Karpas-422 (cell line): ENCODE measurements at regions not wholly inside any gene's neighbourhood (a gene's known extent, or its start where the extent isn't known, plus 50 kb on each side); places are given as distances from the start of the nearest gene placed in this dataset.

Source experiments
- DNase-seq: peaks from one replicate; pipeline ENCODE4 v3.0.0-alpha.2; 2015
- H2AFZ ChIP-seq: fragments of 200-600 bp; sonication (generic); 2 replicates; pipeline ENCODE4 v1.6.1; 2014; ENCODE audit warnings: antibody characterized with exemption, low read length, mixed read lengths
- H3K27ac ChIP-seq: fragments of 200-600 bp; sonication (generic); 2 replicates; pipeline ENCODE4 v1.5.1; 2014; ENCODE audit warnings: mild to moderate bottlenecking, low read length, moderate library complexity
- H3K27me3 ChIP-seq: fragments of 200-600 bp; sonication (generic); 2 replicates; pipeline ENCODE4 v1.6.1; 2014; ENCODE audit warnings: low read length, mixed read lengths
- H3K36me3 ChIP-seq: fragments of 200-600 bp; sonication (generic); 2 replicates; pipeline ENCODE4 v1.6.1; 2014; ENCODE audit warnings: low read length, mixed read lengths; ENCODE audit not compliant: insufficient read depth
- H3K4me1 ChIP-seq: fragments of 200-600 bp; sonication (generic); 2 replicates; pipeline ENCODE4 v1.6.1; 2014; ENCODE audit warnings: mild to moderate bottlenecking, low read length, mixed read lengths
- H3K4me2 ChIP-seq: fragments of 200-600 bp; sonication (generic); 2 replicates; pipeline ENCODE4 v1.6.1; 2014; ENCODE audit warnings: low read length, low read depth, mild to moderate bottlenecking; ENCODE audit not compliant: poor library complexity, severe bottlenecking
- H3K4me3 ChIP-seq: fragments of 200-600 bp; sonication (generic); 2 replicates; pipeline ENCODE4 v1.5.1; 2014; ENCODE audit warnings: mild to moderate bottlenecking, antibody characterized with exemption, low read length, mixed read lengths
- H3K79me2 ChIP-seq: fragments of 200-600 bp; sonication (generic); 2 replicates; pipeline ENCODE4 v1.6.1; 2014; ENCODE audit warnings: mild to moderate bottlenecking, low read length, mixed read lengths
- H3K9ac ChIP-seq: fragments of 200-600 bp; sonication (generic); 2 replicates; pipeline ENCODE4 v1.6.0; 2014; ENCODE audit warnings: low read length
- H3K9me2 ChIP-seq: fragments of 200-600 bp; sonication (generic), shearing (Covaris generic); replicated peaks from 2 replicates; pipeline ENCODE4 v1.6.0; 2014; ENCODE audit warnings: mild to moderate bottlenecking, low read length, moderate library complexity; ENCODE audit not compliant: insufficient read depth
- H3K9me3 ChIP-seq: fragments of 300-700, 200-600 bp; sonication (generic); 2 replicates; pipeline ENCODE4 v1.6.1; 2014; ENCODE audit warnings: low read length, mixed read lengths
- H4K20me1 ChIP-seq: fragments of 200-600 bp; sonication (generic); 2 replicates; pipeline ENCODE4 v1.6.1; 2014; ENCODE audit warnings: mild to moderate bottlenecking, antibody characterized with exemption, low read length, low read depth; ENCODE audit not compliant: insufficient read depth

DNA sequence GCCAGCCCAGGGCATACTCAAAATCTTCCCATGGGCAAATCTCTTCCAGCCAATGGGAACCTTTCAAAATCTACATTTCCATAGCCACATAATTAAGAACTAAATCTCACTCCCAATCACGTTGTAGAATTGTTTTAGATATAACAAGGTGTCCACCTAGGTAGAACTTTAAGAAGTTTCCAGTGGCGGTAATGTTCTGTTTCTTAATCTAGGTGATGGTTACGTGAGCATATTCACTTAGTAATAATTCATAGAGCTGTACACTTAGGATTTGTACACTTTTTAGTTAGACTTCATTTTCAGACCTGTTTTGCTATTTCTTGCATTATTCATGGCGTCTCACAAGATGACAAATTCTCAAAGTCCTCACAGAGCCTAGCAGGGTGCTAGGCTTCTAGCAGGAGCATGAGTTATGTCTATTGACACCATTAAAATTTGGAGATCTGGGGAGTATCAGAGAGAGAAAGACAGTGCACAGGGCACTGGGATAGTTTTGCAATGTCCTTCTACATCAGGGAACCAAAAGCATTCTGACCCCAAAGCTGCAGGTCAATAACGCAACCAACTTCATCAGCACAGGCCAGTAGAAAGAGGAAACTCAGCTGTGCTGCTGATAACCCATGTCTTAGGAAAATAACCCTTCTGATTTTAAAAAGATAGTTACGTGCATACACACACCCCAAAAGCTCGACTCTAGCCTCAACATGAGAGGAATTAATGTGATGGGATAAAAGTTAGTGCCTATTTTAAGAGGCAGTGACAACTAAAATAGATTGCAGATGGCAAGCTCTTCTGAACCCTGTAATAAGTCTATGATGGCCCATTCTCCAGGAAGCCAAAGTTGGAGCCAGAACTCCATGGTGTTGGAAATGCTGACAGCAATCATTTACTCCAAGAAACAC lies 518.1 kb upstream of the JARID2 start:
- Histone ChIP-seq H3K9me2 (no peaks in the 10 kb centered on the region), H3K4me1 (peaks cover 7% of the 10 kb centered on the region), H3K4me2 (no peak overlapping the region), H3K27me3 (no peaks in the 10 kb centered on the region), H3K9me3 (no peaks in the 10 kb centered on the region), H3K4me3 (no peak overlapping the region), H3K36me3 (no peaks in the 10 kb centered on the region), H3K79me2 (no peaks in the 10 kb centered on the region), H3K27ac (no peak overlapping the region), H4K20me1 (no peaks in the 10 kb centered on the region), H2AFZ (no peak overlapping the region), H3K9ac (no peak overlapping the region)
- no peak for DNase-seq

DNA sequence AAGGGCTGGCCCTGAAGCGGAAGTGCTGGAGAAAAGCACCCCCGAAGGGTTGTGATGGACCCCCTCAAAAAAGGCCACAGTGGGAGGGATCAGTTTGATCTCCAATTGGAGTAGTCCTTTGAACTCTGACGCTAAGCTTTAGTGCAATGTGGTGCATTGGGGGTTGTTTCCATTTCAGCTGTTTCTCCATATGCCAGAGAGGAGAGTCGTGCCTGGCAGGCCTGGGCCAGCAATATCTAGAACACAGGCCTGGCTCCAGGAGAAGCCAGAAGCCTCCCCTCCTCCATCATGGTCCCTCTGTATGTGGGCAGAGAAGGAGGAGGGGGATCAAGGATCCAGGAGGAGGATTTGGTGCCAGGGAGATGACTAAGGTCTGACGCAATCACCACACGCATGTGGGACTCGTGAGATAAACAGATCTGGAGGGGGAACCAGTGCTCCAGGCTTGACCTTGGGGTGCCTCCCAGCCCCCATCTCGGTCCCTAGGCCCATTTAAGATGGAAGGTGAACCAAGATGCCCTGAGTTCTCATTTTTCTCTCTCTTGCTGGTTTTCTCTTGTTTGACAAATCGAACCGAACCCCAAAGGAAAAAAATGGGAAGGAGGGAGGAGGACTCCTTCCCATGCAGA lies 517.4 kb upstream of the JARID2 start:
- Histone ChIP-seq H3K9me3 (no peaks in the 10 kb centered on the region), H4K20me1 (no peaks in the 10 kb centered on the region), H3K27me3 (no peaks in the 10 kb centered on the region), H3K4me1 (peaks cover 7% of the 10 kb centered on the region), H3K4me3 (no peak overlapping the region), H3K27ac (no peak overlapping the region), H2AFZ (no peak overlapping the region), H3K36me3 (no peaks in the 10 kb centered on the region), H3K79me2 (no peaks in the 10 kb centered on the region), H3K4me2 (no peak overlapping the region), H3K9me2 (no peaks in the 10 kb centered on the region), H3K9ac (no peak overlapping the region)
- DNase-seq: no peak

DNA sequence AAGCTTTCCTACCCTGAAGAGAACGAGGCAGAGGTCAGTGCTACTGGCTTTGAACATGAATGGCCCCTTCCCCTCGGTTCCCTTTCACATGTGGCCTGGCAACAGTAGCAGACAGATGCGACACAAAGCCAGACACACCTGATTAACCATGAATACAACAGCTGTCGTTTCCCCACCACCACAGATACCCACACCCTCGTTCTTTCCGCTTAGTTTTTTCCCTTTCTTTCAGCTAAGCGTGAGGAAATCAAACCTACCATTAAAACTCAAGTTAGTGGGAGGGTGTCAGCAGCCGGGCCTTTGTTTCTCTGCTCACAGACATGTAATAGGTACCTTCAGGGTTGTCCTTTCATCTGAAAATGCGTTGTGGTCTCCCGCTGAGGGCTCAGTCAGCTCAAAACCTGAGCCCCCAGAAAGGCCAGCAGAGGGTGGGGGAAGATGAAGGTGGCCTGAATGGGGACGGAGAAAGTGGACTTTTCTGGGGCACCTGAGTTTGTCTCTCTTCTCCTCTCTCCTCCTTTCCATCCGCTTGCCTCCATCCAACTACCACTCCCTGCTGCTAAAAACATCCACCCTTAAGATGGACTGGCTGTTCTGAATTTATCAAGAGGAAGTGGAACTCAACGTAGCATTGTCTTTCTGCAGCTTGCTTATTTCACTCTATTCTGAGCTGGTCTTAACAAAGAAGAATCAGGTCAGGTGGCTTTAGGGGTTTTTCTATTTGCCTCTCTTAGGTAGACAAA lies 516.6 kb upstream of the JARID2 start:
- Histone ChIP-seq H3K9ac (no peak overlapping the region), H3K27ac (no peak overlapping the region), H3K4me3 (no peak overlapping the region), H3K9me3 (no peaks in the 10 kb centered on the region), H2AFZ (no peak overlapping the region), H3K4me1 (peaks cover 7% of the 10 kb centered on the region), H3K9me2 (no peaks in the 10 kb centered on the region), H4K20me1 (no peaks in the 10 kb centered on the region), H3K79me2 (no peaks in the 10 kb centered on the region), H3K4me2 (no peak overlapping the region), H3K27me3 (no peaks in the 10 kb centered on the region), H3K36me3 (no peaks in the 10 kb centered on the region)
- no peak for DNase-seq

DNA sequence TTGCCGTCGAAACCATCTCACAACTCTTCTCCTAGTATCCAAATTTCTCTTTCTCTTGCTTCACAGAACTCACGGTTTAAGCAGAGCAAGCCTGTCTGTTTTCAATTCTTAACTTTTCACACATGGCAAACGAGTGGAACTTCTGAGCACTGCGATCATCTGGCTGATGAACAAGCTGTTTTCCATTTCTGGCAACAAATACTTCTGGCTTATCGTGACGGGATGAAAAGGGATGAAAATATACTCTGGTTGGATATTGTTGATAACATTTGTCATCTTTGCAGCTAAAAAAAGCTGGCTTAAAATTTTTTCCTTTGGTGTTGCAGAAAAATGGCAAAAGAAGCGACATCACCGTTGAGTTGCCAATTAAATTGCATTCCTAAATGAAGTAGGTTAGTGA lies 515.2 kb upstream of the JARID2 start:
- Histone ChIP-seq H3K4me3 (no peak overlapping the region), H3K4me2 (no peak overlapping the region), H3K9me3 (no peaks in the 10 kb centered on the region)

DNA sequence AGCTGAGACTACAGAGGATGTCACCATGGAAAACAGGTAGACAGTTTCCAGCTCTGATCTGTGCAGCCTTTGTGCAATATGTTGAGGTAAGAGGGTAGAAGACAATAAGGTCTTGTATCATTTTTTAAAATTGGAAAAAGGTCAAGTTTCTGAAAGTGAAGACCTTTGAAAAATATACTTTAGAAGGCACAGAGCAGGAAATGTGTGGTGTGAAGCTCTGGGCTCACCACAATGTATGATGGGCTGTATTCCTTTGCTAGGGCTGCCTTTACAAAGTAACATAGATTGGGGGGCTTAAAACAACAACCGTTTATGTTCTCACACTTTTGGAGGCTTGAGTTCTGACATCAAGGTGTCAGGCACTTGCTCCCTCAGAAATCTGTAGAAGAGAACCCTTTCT lies 514.3 kb upstream of the JARID2 start:
- H3K79me2 ChIP-seq: no peaks in the 10 kb centered on the region
- H3K9me2 ChIP-seq: no peaks in the 10 kb centered on the region
- no peaks in the 10 kb centered on the region for H3K27me3 ChIP-seq
- peaks cover 7% of the 10 kb centered on the region for H3K4me1 ChIP-seq
- H3K9me3 ChIP-seq: no peaks in the 10 kb centered on the region
- no peak overlapping the region for H2AFZ ChIP-seq
- H3K9ac ChIP-seq: no peak overlapping the region
- no peaks in the 10 kb centered on the region for H3K36me3 ChIP-seq
- H3K4me3 ChIP-seq: no peak overlapping the region
- no peak for DNase-seq
- H3K27ac ChIP-seq: no peak overlapping the region
- H4K20me1 ChIP-seq: no peaks in the 10 kb centered on the region
- no peak overlapping the region for H3K4me2 ChIP-seq

More for the DNA sequence above, 515.2 kb upstream of the JARID2 start:
- Histone ChIP-seq H4K20me1 (no peaks in the 10 kb centered on the region), H3K4me1 (peaks cover 7% of the 10 kb centered on the region), H3K9me2 (no peaks in the 10 kb centered on the region), H3K27ac (no peak overlapping the region), H2AFZ (no peak overlapping the region), H3K79me2 (no peaks in the 10 kb centered on the region), H3K36me3 (no peaks in the 10 kb centered on the region), H3K9ac (no peak overlapping the region), H3K27me3 (no peaks in the 10 kb centered on the region)
- DNase-seq: no peak

DNA sequence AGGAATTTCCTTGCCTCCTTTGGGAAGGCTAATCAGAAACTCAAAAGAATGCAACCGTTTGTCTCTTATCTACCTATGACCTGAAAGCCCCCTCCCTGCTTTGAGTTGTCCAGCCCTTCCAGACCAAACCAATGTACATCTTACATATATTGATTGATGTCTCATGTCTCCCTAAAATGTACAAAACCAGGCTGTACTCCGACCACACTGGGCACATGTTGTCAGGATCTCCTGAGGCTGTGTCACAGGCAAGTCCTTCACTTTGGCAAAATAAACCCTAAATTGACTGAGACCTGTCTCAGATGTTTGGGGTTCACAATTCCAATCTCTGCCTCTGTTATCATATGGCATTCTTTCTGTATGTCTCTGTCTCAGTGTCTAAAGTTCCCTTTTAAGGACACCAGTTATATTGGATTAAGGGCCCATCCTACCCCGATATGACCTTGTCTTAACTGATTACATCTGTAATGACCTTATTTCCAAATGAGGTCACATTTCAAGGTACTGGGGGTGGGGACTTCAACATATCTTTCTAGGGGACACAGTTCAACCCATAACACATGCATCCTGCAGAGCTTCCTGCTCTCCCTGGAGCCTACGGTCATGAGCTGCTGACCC lies 513.5 kb upstream of the JARID2 start:
- Histone ChIP-seq H3K36me3 (no peaks in the 10 kb centered on the region), H3K4me3 (no peak overlapping the region), H3K9me2 (no peaks in the 10 kb centered on the region), H3K79me2 (no peaks in the 10 kb centered on the region), H3K4me1 (peaks cover 7% of the 10 kb centered on the region), H2AFZ (no peak overlapping the region), H4K20me1 (no peaks in the 10 kb centered on the region), H3K27me3 (no peaks in the 10 kb centered on the region), H3K27ac (no peak overlapping the region), H3K9ac (no peak overlapping the region), H3K4me2 (no peak overlapping the region), H3K9me3 (no peaks in the 10 kb centered on the region)
- DNase-seq: no peak

DNA sequence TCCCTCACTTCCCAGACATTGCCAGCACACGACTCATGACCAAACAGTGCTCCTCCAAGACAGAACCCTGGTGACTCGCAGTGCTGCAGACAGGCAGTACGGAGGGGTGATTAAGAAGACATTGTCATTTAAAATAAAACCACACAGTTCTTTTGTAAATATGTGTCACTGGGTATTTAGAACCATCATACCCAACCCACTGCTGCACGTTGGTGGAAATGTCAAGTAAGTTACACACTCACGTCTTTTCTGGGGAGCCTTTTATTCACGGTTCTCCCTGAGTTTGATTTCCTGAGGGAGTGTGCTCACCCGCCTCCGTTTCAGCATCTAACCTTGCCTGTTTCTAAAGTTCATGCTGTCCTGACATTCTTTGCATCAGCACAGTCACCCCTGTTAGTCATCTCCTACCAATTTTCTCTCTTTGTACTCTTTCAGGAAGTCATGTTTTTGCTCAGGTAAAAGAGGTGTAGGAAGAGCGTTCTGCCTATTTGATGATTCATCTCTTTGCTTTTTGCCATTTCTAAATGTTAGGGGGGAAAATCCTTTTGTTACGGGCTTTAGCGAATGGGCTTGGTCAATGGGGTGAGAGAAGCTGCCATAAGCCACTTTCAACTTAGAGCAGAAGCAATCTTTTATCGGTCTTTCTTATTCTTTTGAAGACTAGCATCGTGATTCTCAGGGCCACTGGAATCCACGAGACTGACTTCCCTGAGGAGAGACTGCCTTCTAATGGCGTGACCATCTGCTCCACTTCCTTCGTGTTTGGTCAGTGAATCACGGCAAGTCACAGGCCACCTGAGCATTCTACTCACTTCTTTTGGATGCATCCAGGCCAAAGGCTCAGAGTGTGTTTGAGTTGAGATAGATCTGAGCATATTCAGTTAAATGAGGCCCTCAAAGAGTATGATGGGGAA lies 512.8 kb upstream of the JARID2 start:
- Histone ChIP-seq H3K27ac (no peak overlapping the region), H3K27me3 (no peaks in the 10 kb centered on the region), H3K4me3 (no peak overlapping the region), H3K4me2 (no peak overlapping the region), H3K9me2 (no peaks in the 10 kb centered on the region), H3K79me2 (no peaks in the 10 kb centered on the region), H3K36me3 (no peaks in the 10 kb centered on the region), H2AFZ (no peak overlapping the region), H3K4me1 (peaks cover 7% of the 10 kb centered on the region), H3K9ac (no peak overlapping the region), H3K9me3 (no peaks in the 10 kb centered on the region), H4K20me1 (no peaks in the 10 kb centered on the region)
- no peak for DNase-seq
